ENCODE measurements at regions not wholly inside any gene's neighbourhood (a gene's known extent, or its start where the extent isn't known, plus 50 kb on each side); places are given as distances from the start of the nearest gene placed in this dataset. TPM values are rescaled to one million over a fixed set of nuclear protein-coding genes. Genes with fewer than 3 reads are reported as not detected.

GRCh38 chr5:88938488-88938887 lies 55.5 kb upstream of the MEF2C start:
- H3K4me2 ChIP-seq (ENCODE audit: low read length): no peak overlapping the region
- no peak overlapping the region for H2AFZ ChIP-seq (ENCODE audit: low read length)
- H3K4me1 ChIP-seq (ENCODE audit: insufficient read depth, low read length): no peaks in the 10 kb centered on the region
- H4K20me1 ChIP-seq (ENCODE audit: low read length): no peaks in the 10 kb centered on the region
- H3K9ac ChIP-seq (ENCODE audit: low read length): no peak overlapping the region
- H3K36me3 ChIP-seq (ENCODE audit: low read depth, low read length): no peaks in the 10 kb centered on the region
- no peaks in the 10 kb centered on the region for H3F3A ChIP-seq (ENCODE audit: low read length, unreplicated experiment)
- H3K9me3 ChIP-seq (ENCODE audit: low read length): no peaks in the 10 kb centered on the region
- no peak overlapping the region for H3K4me3 ChIP-seq (ENCODE audit: low read length)
- no peak for DNase-seq
- ChIA-PET CTCF (no interaction called here), POLR2A (ENCODE audit: unreplicated experiment) (no interaction called here)
- no peaks in the 10 kb centered on the region for H3K27me3 ChIP-seq (ENCODE audit: low read length)
- no peak overlapping the region for H3K27ac ChIP-seq (ENCODE audit: low read length)
- no peaks in the 10 kb centered on the region for H3K79me2 ChIP-seq (ENCODE audit: low read length)
- TF ChIP-seq EZH2phosphoT487 (IDR thresholded peaks at IDR 0.05; ENCODE audit: borderline replicate concordance, low read length) (no peak), EZH2 (IDR thresholded peaks at IDR 0.05; ENCODE audit: low read length, unreplicated experiment) (no peak)
- TF ChIP-seq, protein P1, sequence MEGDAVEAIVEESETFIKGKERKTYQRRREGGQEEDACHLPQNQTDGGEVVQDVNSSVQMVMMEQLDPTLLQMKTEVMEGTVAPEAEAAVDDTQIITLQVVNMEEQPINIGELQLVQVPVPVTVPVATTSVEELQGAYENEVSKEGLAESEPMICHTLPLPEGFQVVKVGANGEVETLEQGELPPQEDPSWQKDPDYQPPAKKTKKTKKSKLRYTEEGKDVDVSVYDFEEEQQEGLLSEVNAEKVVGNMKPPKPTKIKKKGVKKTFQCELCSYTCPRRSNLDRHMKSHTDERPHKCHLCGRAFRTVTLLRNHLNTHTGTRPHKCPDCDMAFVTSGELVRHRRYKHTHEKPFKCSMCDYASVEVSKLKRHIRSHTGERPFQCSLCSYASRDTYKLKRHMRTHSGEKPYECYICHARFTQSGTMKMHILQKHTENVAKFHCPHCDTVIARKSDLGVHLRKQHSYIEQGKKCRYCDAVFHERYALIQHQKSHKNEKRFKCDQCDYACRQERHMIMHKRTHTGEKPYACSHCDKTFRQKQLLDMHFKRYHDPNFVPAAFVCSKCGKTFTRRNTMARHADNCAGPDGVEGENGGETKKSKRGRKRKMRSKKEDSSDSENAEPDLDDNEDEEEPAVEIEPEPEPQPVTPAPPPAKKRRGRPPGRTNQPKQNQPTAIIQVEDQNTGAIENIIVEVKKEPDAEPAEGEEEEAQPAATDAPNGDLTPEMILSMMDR (conservative IDR thresholded peaks at IDR 0.05; ENCODE audit: low read depth, low read length): no peak
- no peak for ATAC-seq
- H3K9me2 ChIP-seq (replicated peaks; ENCODE audit: low read length): no peaks in the 10 kb centered on the region
- intact Hi-C loops (cut with micrococcal nuclease): no loop called here
- BruUV-seq (replicated peaks): no TSS peak

DNA sequence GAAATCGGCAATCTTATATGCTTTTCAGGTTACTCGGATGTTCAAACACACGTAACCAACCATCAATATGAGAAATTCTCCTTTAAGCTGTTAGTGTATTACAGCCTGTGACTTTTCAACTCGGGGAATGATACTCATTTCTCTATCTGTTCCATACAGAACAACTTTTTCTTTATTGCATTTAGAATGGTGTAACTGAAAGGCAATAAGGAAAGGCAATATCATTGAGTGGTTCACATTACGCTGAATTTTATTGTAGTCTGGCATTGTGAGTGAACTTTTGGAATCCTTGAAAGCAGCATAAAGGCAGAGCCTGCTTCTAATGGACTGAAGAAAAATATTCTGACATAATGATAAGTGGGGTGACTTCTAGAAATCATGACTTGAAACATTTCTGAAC lies 54.4 kb upstream of the MEF2C start:
- Histone ChIP-seq H3K36me3 (ENCODE audit: low read depth, low read length) (no peaks in the 10 kb centered on the region), H3K79me2 (ENCODE audit: low read length) (no peaks in the 10 kb centered on the region), H3K27ac (ENCODE audit: low read length) (no peak overlapping the region), H3K4me3 (ENCODE audit: low read length) (no peak overlapping the region), H3K9ac (ENCODE audit: low read length) (no peak overlapping the region), H4K20me1 (ENCODE audit: low read length) (no peaks in the 10 kb centered on the region), H3K27me3 (ENCODE audit: low read length) (no peaks in the 10 kb centered on the region), H3K9me2 (replicated peaks; ENCODE audit: low read length) (no peaks in the 10 kb centered on the region), H3K4me2 (ENCODE audit: low read length) (no peak overlapping the region), H2AFZ (ENCODE audit: low read length) (no peak overlapping the region), H3K4me1 (ENCODE audit: insufficient read depth, low read length) (no peaks in the 10 kb centered on the region), H3K9me3 (ENCODE audit: low read length) (no peaks in the 10 kb centered on the region), H3F3A (ENCODE audit: low read length, unreplicated experiment) (no peaks in the 10 kb centered on the region)
- DNase-seq (no peak), ATAC-seq (no peak)
- intact Hi-C loops (cut with micrococcal nuclease): no loop called here
- TF ChIP-seq, protein P1 (conservative IDR thresholded peaks at IDR 0.05; ENCODE audit: low read depth, low read length): no peak
- no peak for TF ChIP-seq EZH2 (IDR thresholded peaks at IDR 0.05; ENCODE audit: low read length, unreplicated experiment)
- TF ChIP-seq EZH2phosphoT487 (IDR thresholded peaks at IDR 0.05; ENCODE audit: borderline replicate concordance, low read length): no peak
- CTCF ChIA-PET: no interaction called here
- POLR2A ChIA-PET (ENCODE audit: unreplicated experiment): no interaction called here
- BruUV-seq (replicated peaks): no TSS peak

GRCh38 chr5:88934439-88934838 lies 51.5 kb upstream of the MEF2C start:
- H3K27ac ChIP-seq (ENCODE audit: low read length): no peak overlapping the region
- POLR2A ChIA-PET (ENCODE audit: unreplicated experiment): no interaction called here
- no peaks in the 10 kb centered on the region for H3K79me2 ChIP-seq (ENCODE audit: low read length)

More at GRCh38 chr5:88934439-88934838, 51.5 kb upstream of the MEF2C start:
- H3F3A ChIP-seq (ENCODE audit: low read length, unreplicated experiment): no peaks in the 10 kb centered on the region
- intact Hi-C loops (cut with micrococcal nuclease): no loop called here
- DNase-seq (no peak), ATAC-seq (no peak)
- H3K9me3 ChIP-seq (ENCODE audit: low read length): no peaks in the 10 kb centered on the region
- no TSS peak for BruUV-seq (replicated peaks)
- no peak overlapping the region for H3K4me3 ChIP-seq (ENCODE audit: low read length)
- no peaks in the 10 kb centered on the region for H3K4me1 ChIP-seq (ENCODE audit: insufficient read depth, low read length)
- no peaks in the 10 kb centered on the region for H4K20me1 ChIP-seq (ENCODE audit: low read length)
- CTCF ChIA-PET: no interaction called here
- H3K27me3 ChIP-seq (ENCODE audit: low read length): no peaks in the 10 kb centered on the region
- H3K4me2 ChIP-seq (ENCODE audit: low read length): no peak overlapping the region
- H3K9me2 ChIP-seq (replicated peaks; ENCODE audit: low read length): no peaks in the 10 kb centered on the region
- no peak overlapping the region for H2AFZ ChIP-seq (ENCODE audit: low read length)
- H3K9ac ChIP-seq (ENCODE audit: low read length): no peak overlapping the region
- no peak for TF ChIP-seq EZH2 (IDR thresholded peaks at IDR 0.05; ENCODE audit: low read length, unreplicated experiment)
- TF ChIP-seq, protein P1 (conservative IDR thresholded peaks at IDR 0.05; ENCODE audit: low read depth, low read length): no peak
- no peak for TF ChIP-seq EZH2phosphoT487 (IDR thresholded peaks at IDR 0.05; ENCODE audit: borderline replicate concordance, low read length)
- H3K36me3 ChIP-seq (ENCODE audit: low read depth, low read length): no peaks in the 10 kb centered on the region

Small RNAs in the stretch of these regions (microRNA-seq; reads per million reads assigned to microRNA genes)
- gene MIR3660 (ENCODE audit: unreplicated experiment): not detected

Measured in PC-3 (cell line).